WTC11 (cell line): ENCODE measurements at regions not wholly inside any gene's neighbourhood (a gene's known extent, or its start where the extent isn't known, plus 50 kb on each side); places are given as distances from the start of the nearest gene placed in this dataset.

ENCODE experiments used
- CREB1 ChIP-seq: sonication (generic); formaldehyde crosslinking; IDR thresholded peaks from 2 replicates; pipeline ENCODE4 v1.8.0; 2023; ENCODE audit warnings: mild to moderate bottlenecking, missing genetic modification reagents
- E2F1 ChIP-seq: sonication (generic); formaldehyde crosslinking; IDR thresholded peaks from 2 replicates; pipeline ENCODE4 v1.8.0; 2022; ENCODE audit warnings: mild to moderate bottlenecking, missing genetic modification reagents
- ELF4 ChIP-seq: sonication (generic); formaldehyde crosslinking; IDR thresholded peaks from 2 replicates; pipeline ENCODE4 v1.8.1; 2022; ENCODE audit warnings: low read depth, mild to moderate bottlenecking, moderate library complexity, missing genetic modification reagents
- ESRRA ChIP-seq: sonication (generic); formaldehyde crosslinking; IDR thresholded peaks from 2 replicates; pipeline ENCODE4 v1.8.1; 2022; ENCODE audit warnings: mild to moderate bottlenecking, missing genetic modification reagents, borderline replicate concordance
- FOXJ3 ChIP-seq: sonication (generic); formaldehyde crosslinking; IDR thresholded peaks from 2 replicates; pipeline ENCODE4 v1.9.0; 2021; ENCODE audit warnings: missing genetic modification reagents, mild to moderate bottlenecking, borderline replicate concordance
- NR1H2 ChIP-seq: sonication (generic); formaldehyde crosslinking; IDR thresholded peaks from 2 replicates; pipeline ENCODE4 v1.9.0; 2021; ENCODE audit warnings: mild to moderate bottlenecking, moderate library complexity, missing genetic modification reagents
- RELA ChIP-seq: sonication (generic); formaldehyde crosslinking; IDR thresholded peaks from 2 replicates; pipeline ENCODE4 v1.8.1; 2022; ENCODE audit warnings: missing genetic modification reagents, mild to moderate bottlenecking, borderline replicate concordance
- SMAD3 ChIP-seq: sonication (generic); formaldehyde crosslinking; IDR thresholded peaks from 2 replicates; pipeline ENCODE4 v1.8.0; 2022; ENCODE audit warnings: missing genetic modification reagents, mild to moderate bottlenecking, borderline replicate concordance
- TEAD4 ChIP-seq: sonication (generic); formaldehyde crosslinking; IDR thresholded peaks from 2 replicates; pipeline ENCODE4 v1.8.0; 2022; ENCODE audit warnings: mild to moderate bottlenecking, missing genetic modification reagents
- ZNF138 ChIP-seq: sonication (generic); formaldehyde crosslinking; conservative IDR thresholded peaks from 2 replicates; pipeline ENCODE4 v1.8.1; 2022; ENCODE audit warnings: mild to moderate bottlenecking, moderate library complexity, missing genetic modification reagents
- TF ChIP-seq, protein P1 (sequence below): fragments of 200-600 bp; IDR thresholded peaks from 2 replicates; pipeline ENCODE4 v1.8.0; 2022; ENCODE audit warnings: antibody characterized with exemption
- TF ChIP-seq, protein P2 (sequence below): sonication (generic); formaldehyde crosslinking; IDR thresholded peaks from 2 replicates; pipeline ENCODE4 v1.8.0; 2022; ENCODE audit warnings: mild to moderate bottlenecking, missing genetic modification reagents
- TF ChIP-seq, protein P3 (sequence below): sonication (generic); formaldehyde crosslinking; IDR thresholded peaks from 2 replicates; pipeline ENCODE4 v1.8.1; 2023; ENCODE audit warnings: mild to moderate bottlenecking, missing genetic modification reagents

DNA sequence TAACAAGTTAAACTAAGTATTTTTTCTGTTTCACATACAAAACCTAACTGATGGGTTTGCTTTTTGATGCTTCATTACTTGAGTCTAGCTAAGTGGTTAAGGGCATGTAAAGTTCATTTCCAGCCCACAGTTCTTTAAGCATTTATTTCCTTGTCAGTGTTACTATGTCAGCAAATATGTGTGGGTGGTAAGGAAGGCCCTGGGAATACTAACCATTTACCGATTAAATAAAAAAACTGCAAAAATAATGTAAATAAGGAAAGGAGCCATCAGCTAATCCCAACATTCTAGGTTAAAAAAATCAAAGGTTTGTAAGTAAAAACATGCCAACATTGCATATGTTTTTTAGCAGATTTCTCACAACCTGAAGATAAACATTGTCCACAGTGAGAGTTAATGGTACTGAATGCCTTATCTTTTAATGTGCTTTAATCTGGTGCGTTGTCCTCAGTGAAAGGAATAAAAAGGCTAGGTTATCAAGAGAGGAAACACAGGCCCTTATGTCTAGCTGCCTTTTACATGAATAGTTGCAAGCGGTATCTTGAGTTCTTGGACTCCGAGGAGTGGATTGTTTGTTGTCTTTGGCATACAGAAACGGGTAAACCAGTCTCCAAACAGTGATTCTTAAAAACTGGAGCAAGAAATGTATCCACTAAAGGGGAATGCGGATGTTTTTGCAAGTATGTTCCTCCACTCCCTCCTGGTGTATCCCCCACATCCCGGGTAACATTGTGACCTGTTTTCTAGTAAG lies 949.6 kb upstream of the SLC10A2 start:
- no peak for TF ChIP-seq ESRRA
- TF ChIP-seq, protein P1, sequence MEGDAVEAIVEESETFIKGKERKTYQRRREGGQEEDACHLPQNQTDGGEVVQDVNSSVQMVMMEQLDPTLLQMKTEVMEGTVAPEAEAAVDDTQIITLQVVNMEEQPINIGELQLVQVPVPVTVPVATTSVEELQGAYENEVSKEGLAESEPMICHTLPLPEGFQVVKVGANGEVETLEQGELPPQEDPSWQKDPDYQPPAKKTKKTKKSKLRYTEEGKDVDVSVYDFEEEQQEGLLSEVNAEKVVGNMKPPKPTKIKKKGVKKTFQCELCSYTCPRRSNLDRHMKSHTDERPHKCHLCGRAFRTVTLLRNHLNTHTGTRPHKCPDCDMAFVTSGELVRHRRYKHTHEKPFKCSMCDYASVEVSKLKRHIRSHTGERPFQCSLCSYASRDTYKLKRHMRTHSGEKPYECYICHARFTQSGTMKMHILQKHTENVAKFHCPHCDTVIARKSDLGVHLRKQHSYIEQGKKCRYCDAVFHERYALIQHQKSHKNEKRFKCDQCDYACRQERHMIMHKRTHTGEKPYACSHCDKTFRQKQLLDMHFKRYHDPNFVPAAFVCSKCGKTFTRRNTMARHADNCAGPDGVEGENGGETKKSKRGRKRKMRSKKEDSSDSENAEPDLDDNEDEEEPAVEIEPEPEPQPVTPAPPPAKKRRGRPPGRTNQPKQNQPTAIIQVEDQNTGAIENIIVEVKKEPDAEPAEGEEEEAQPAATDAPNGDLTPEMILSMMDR = no peak
- no peak for TF ChIP-seq RELA (CRISPR knock-in tag)
- TF ChIP-seq SMAD3 = no peak
- no peak for TF ChIP-seq TEAD4 (CRISPR knock-in tag)
- no peak for TF ChIP-seq FOXJ3 (CRISPR knock-in tag)
- TF ChIP-seq NR1H2 (CRISPR knock-in tag) = no peak
- TF ChIP-seq, protein P2, sequence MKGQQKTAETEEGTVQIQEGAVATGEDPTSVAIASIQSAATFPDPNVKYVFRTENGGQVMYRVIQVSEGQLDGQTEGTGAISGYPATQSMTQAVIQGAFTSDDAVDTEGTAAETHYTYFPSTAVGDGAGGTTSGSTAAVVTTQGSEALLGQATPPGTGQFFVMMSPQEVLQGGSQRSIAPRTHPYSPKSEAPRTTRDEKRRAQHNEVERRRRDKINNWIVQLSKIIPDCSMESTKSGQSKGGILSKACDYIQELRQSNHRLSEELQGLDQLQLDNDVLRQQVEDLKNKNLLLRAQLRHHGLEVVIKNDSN = no peak
- TF ChIP-seq CREB1 (CRISPR knock-in tag) = no peak
- no peak for TF ChIP-seq E2F1 (CRISPR knock-in tag)
- TF ChIP-seq, protein P3, sequence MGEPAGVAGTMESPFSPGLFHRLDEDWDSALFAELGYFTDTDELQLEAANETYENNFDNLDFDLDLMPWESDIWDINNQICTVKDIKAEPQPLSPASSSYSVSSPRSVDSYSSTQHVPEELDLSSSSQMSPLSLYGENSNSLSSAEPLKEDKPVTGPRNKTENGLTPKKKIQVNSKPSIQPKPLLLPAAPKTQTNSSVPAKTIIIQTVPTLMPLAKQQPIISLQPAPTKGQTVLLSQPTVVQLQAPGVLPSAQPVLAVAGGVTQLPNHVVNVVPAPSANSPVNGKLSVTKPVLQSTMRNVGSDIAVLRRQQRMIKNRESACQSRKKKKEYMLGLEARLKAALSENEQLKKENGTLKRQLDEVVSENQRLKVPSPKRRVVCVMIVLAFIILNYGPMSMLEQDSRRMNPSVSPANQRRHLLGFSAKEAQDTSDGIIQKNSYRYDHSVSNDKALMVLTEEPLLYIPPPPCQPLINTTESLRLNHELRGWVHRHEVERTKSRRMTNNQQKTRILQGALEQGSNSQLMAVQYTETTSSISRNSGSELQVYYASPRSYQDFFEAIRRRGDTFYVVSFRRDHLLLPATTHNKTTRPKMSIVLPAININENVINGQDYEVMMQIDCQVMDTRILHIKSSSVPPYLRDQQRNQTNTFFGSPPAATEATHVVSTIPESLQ (CRISPR knock-in tag) = no peak
- TF ChIP-seq ZNF138 (CRISPR knock-in tag) = no peak
- no peak for TF ChIP-seq ELF4 (CRISPR knock-in tag)
